SU-DHL-6 (cell line): ENCODE measurements at regions not wholly inside any gene's neighbourhood (a gene's known extent, or its start where the extent isn't known, plus 50 kb on each side); places are given as distances from the start of the nearest gene placed in this dataset.

Experiments used
- H2AFZ ChIP-seq: fragments of 200-600 bp; sonication (generic); 2 replicates; pipeline ENCODE4 v1.6.1; 2014; ENCODE audit warnings: low read depth, mild to moderate bottlenecking, moderate library complexity, mixed read lengths, antibody characterized with exemption, low read length; ENCODE audit not compliant: severe bottlenecking
- H3F3A ChIP-seq: fragments of 200-600 bp; shearing (Covaris generic); 2 replicates; pipeline ENCODE4 v1.6.0; 2016; ENCODE audit warnings: antibody characterized with exemption, mild to moderate bottlenecking; ENCODE audit not compliant: insufficient read depth
- H3K27ac ChIP-seq: fragments of 200-600 bp; sonication (generic); 2 replicates; pipeline ENCODE4 v1.5.1; 2016; ENCODE audit warnings: low read depth, mild to moderate bottlenecking, low read length, moderate library complexity, mixed read lengths
- H3K27me3 ChIP-seq: fragments of 200-600 bp; sonication (generic), shearing (Covaris generic); 2 replicates; pipeline ENCODE4 v1.6.0; 2014; ENCODE audit warnings: mild to moderate bottlenecking, low read length
- H3K36me3 ChIP-seq: fragments of 200-600 bp; sonication (generic); 2 replicates; pipeline ENCODE4 v1.6.1; 2014; ENCODE audit warnings: mild to moderate bottlenecking, low read length, mixed read lengths
- H3K4me2 ChIP-seq: fragments of 300-600, 200-600 bp; shearing (Covaris generic), sonication (generic); 2 replicates; pipeline ENCODE4 v1.6.0; 2014; ENCODE audit warnings: low read length, low read depth, mild to moderate bottlenecking; ENCODE audit not compliant: poor library complexity, severe bottlenecking
- H3K4me3 ChIP-seq: fragments of 200-600 bp; sonication (generic); 2 replicates; pipeline ENCODE4 v1.5.1; 2014; ENCODE audit warnings: antibody characterized with exemption, low read length, mild to moderate bottlenecking, mixed read lengths; ENCODE audit not compliant: insufficient read depth, poor library complexity, severe bottlenecking
- H3K79me2 ChIP-seq: fragments of 200-600 bp; sonication (generic); 2 replicates; pipeline ENCODE4 v1.6.1; 2014; ENCODE audit warnings: mild to moderate bottlenecking, low read length, moderate library complexity; ENCODE audit not compliant: insufficient read depth
- H3K9ac ChIP-seq: fragments of 200-600 bp; sonication (generic); 2 replicates; pipeline ENCODE4 v1.7.0; 2014; ENCODE audit warnings: mild to moderate bottlenecking, low read length
- H3K9me2 ChIP-seq: fragments of 200-600 bp; sonication (generic); replicated peaks from 2 replicates; pipeline ENCODE4 v1.6.1; 2014; ENCODE audit warnings: low read length; ENCODE audit not compliant: insufficient read depth
- H3K9me3 ChIP-seq: fragments of 200-600 bp; sonication (generic); 2 replicates; pipeline ENCODE4 v1.6.1; 2014; ENCODE audit warnings: low read length, mixed read lengths; ENCODE audit not compliant: insufficient read depth
- H4K20me1 ChIP-seq: fragments of 200-600 bp; sonication (generic); 2 replicates; pipeline ENCODE4 v1.6.1; 2014; ENCODE audit warnings: low read depth, mild to moderate bottlenecking, antibody characterized with exemption, low read length, moderate library complexity, mixed read lengths
- CTCF ChIP-seq: fragments of 200-600 bp; sonication (generic); IDR thresholded peaks from one replicate; pipeline ENCODE4 v1.5.1; 2017; ENCODE audit warnings: antibody characterized with exemption, mild to moderate bottlenecking, low read length, moderate library complexity; ENCODE audit not compliant: insufficient read depth, poor library complexity, severe bottlenecking
- EZH2phosphoT487 ChIP-seq: fragments of 200-600 bp; sonication (generic), shearing (Covaris generic); conservative IDR thresholded peaks from 2 replicates; pipeline ENCODE4 v1.6.1; 2018; ENCODE audit warnings: mild to moderate bottlenecking, antibody characterized with exemption, low read length, moderate library complexity, mixed read lengths

- TF ChIP-seq EZH2phosphoT487: no peak
- TF ChIP-seq CTCF: no peak
- Histone ChIP-seq H3K27me3 (0 out of 2 replicates have a peak, but pooled peaks cover 2% of the 10 kb centered on the region), H2AFZ (no peak overlapping the region), H3K79me2 (no peaks in the 10 kb centered on the region), H3K4me2 (no peak overlapping the region), H3F3A (no peaks in the 10 kb centered on the region), H3K36me3 (no peaks in the 10 kb centered on the region), H3K9ac (no peak overlapping the region), H3K9me3 (no peaks in the 10 kb centered on the region), H4K20me1 (no peaks in the 10 kb centered on the region), H3K9me2 (no peaks in the 10 kb centered on the region), H3K4me3 (no peak overlapping the region), H3K27ac (no peak overlapping the region)
Measured at GRCh38 chr12:89253488-89253887, 98.8 kb downstream of the DUSP6 start.

GRCh38 chr12:89252284-89252683 is 100.0 kb downstream of the DUSP6 start:
- Histone ChIP-seq H2AFZ (no peak overlapping the region), H3K9me3 (no peaks in the 10 kb centered on the region), H3K9me2 (no peaks in the 10 kb centered on the region), H3K9ac (no peak overlapping the region), H3K27ac (no peak overlapping the region), H4K20me1 (no peaks in the 10 kb centered on the region), H3K27me3 (no peaks in the 10 kb centered on the region), H3K4me2 (no peak overlapping the region), H3K79me2 (no peaks in the 10 kb centered on the region), H3F3A (no peaks in the 10 kb centered on the region), H3K36me3 (no peaks in the 10 kb centered on the region), H3K4me3 (no peak overlapping the region)
- TF ChIP-seq EZH2phosphoT487 (no peak), CTCF (no peak)

- no peaks in the 10 kb centered on the region for H3K27me3 ChIP-seq
- TF ChIP-seq CTCF: no peak
- no peak for TF ChIP-seq EZH2phosphoT487
- no peaks in the 10 kb centered on the region for H3F3A ChIP-seq
- H3K4me2 ChIP-seq: no peak overlapping the region
- no peaks in the 10 kb centered on the region for H3K9me2 ChIP-seq
- no peak overlapping the region for H3K9ac ChIP-seq
- H3K4me3 ChIP-seq: no peak overlapping the region
- H3K27ac ChIP-seq: no peak overlapping the region
- H2AFZ ChIP-seq: no peak overlapping the region
- H3K36me3 ChIP-seq: no peaks in the 10 kb centered on the region
- H3K9me3 ChIP-seq: no peaks in the 10 kb centered on the region
- H4K20me1 ChIP-seq: no peaks in the 10 kb centered on the region
- no peaks in the 10 kb centered on the region for H3K79me2 ChIP-seq
Measured at GRCh38 chr12:89251342-89252271, 100.7 kb downstream of the DUSP6 start.
